Heart left ventricle (tissue), 16 donors: ENCODE measurements at regions not wholly inside any gene's neighbourhood (a gene's known extent, or its start where the extent isn't known, plus 50 kb on each side); places are given as distances from the start of the nearest gene placed in this dataset.

Source experiments
- ATAC-seq, 4 donors: fragments of 200-7000 bp; cut with Tn5 transposase; one replicate each; pipeline ENCODE4 v1.9.1; 2020 to 2022; ENCODE audit warnings: moderate library complexity in 4 of 4, mild to moderate bottlenecking in 3 of 4, moderate number of reproducible peaks in 1 of 4
- DNase-seq, 5 donors: peaks; one replicate each; pipeline ENCODE4 v3.0.0-alpha.2; 2020
- H3K27ac ChIP-seq, 12 donors: fragments of 200-600 bp; sonication (generic) in 4 of 12; one replicate each; pipeline versions ENCODE4 v1.5.0 to v1.8.0; 2016 to 2022; ENCODE audit warnings: mild to moderate bottlenecking in 2 of 12
- H3K27me3 ChIP-seq, 9 donors: fragments of 200-600 bp; sonication (generic) in 2 of 9; one replicate each; pipeline versions ENCODE4 v1.5.1 to v1.8.0; 2016 to 2022; ENCODE audit warnings: mild to moderate bottlenecking in 3 of 9
- H3K36me3 ChIP-seq, 9 donors: fragments of 200-600 bp; sonication (generic) in 2 of 9; one replicate each; pipeline versions ENCODE4 v1.5.0 to v1.8.0; 2018 to 2022; ENCODE audit warnings: mild to moderate bottlenecking in 2 of 9
- H3K4me1 ChIP-seq, 12 donors: fragments of 200-600 bp; sonication (generic) in 4 of 12; one replicate each; pipeline versions ENCODE4 v1.5.0 to v1.8.0; 2016 to 2022; ENCODE audit warnings: mild to moderate bottlenecking in 3 of 12
- H3K4me3 ChIP-seq, 12 donors: fragments of 200-600 bp; sonication (generic) in 4 of 12; one replicate each; pipeline versions ENCODE4 v1.5.0 to v1.8.0; 2017 to 2022; ENCODE audit warnings: mild to moderate bottlenecking in 9 of 12, moderate library complexity in 4 of 12
- H3K9me3 ChIP-seq, 12 donors: fragments of 200-600 bp; sonication (generic) in 4 of 12; one replicate each; pipeline versions ENCODE4 v1.5.0 to v1.8.0; 2016 to 2022; ENCODE audit warnings: mild to moderate bottlenecking in 1 of 12
- POLR2A ChIP-seq, 2 donors: fragments of 450-650 bp; IDR thresholded peaks; one replicate each; pipeline ENCODE4 v1.6.1; 2017; ENCODE audit warnings: antibody characterized with exemption in 2 of 2, mild to moderate bottlenecking in 2 of 2, moderate library complexity in 2 of 2
- WGBS, 4 donors: extraction: QIAGEN DNeasy Blood & Tissue Kit in 2 of 4; methylation state at CpG; one replicate each; pipeline versions ENCODE4 v1.1.5 to v1.1.7; 2013 to 2018; 5-methylcytosine and 5-hydroxymethylcytosine counted together
- intact Hi-C, 10 donors: fragments of 100-400 bp; cut with DNase I; formaldehyde crosslinking; loops; one replicate each; pipeline versions ENCODE4 v1.11.1 to v1.14.2; 2022
- TF ChIP-seq, protein P1 (sequence below), 12 donors: fragments of 200-600 bp; sonication (generic) in 4 of 12; IDR thresholded peaks; one replicate each; pipeline versions ENCODE4 v1.5.0 to v1.8.0; 2018 to 2022; ENCODE audit warnings: antibody characterized with exemption in 12 of 12, mild to moderate bottlenecking in 5 of 12
- donor health status: ischemic (EF 13 %, LVEDD 7.1; RV severe dilation, severe dysfunction).
- donor health status: healthy with polysubstance abuse.
- donor health status: DM: no; HTN: yes; CAD: no.
- donor health status: DM: no; HTN: no; CAD: no.
- donor health status: ischemic (EF 25% LVEDD 6.9; RV normal size, moderate dysfunction).
- donor health status: ischemic (EF 25% LVEDD 5.7; RV mildly dilated, moderate dysfunction).
- donor health status: healthy.
- donor health status: DM: yes; HTN: yes; CAD: no.
- donor health status: ischemic (EF 35%, LVEDD 5.7; RV mildly dilated, moderate dysfunction).
- donor health status: nonischemic (EF 11% LVEDD 7.7; RV severe dilation, severe dysfunction).
- donor health status: DM: yes; HTN: yes; CAD: no.
- donor health status: PGD.
- donor health status: ischemic (EF 29% LVEDD 5.4; RV normal size, mild dysfunction).
- donor health status: nonischemic (EF 23%, LVEDD 6.1; RV moderate dilation, normal function).

DNA sequence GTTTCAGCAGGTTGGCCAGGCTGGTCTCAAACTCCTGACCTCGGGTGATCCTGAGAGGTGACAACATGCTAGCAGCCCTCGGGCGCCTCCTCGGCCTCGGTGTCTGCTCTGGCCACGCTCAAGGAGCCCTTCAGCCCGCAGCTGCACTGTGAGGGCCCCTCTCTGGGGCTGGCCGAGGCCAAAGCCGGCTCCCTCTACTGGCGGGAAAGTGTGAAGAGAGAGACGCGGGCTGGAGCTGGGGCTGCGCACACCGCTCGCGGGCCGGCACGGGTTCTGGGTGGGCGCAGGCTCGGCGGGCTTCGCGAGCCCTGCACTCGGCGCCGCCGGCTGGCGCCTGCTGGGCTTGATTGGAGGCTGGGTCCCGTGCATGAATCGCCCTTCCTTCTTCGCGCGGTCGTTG, 80.8 kb upstream of the RBM24 start:
- Histone ChIP-seq H3K27ac (no peak overlapping the region), H3K9me3 (no peaks in the 10 kb centered on the region), H3K36me3 (no peaks in the 10 kb centered on the region), H3K4me3 (no peak overlapping the region), H3K4me1 (peaks cover 0 to 7% (median 0%) of the 10 kb centered on the region in 12 donors), H3K27me3 (no peaks in the 10 kb centered on the region)
- DNase-seq (no peak), ATAC-seq (peak in 1 of 4 donors; percentile 43)
- intact Hi-C loops, result loop anchor here in 1 of 10 donors (5.0 kb wide), 1 partner anchor 82 kb away; the partner anchor contains the start of gene RBM24
- 43 to 64% (median 52%) methylated on average over 23 to 34 of the region's 34 CpGs for WGBS, 4 donors
- no peak for TF ChIP-seq POLR2A (IDR thresholded peaks at IDR 0.05)
- TF ChIP-seq, protein P1, sequence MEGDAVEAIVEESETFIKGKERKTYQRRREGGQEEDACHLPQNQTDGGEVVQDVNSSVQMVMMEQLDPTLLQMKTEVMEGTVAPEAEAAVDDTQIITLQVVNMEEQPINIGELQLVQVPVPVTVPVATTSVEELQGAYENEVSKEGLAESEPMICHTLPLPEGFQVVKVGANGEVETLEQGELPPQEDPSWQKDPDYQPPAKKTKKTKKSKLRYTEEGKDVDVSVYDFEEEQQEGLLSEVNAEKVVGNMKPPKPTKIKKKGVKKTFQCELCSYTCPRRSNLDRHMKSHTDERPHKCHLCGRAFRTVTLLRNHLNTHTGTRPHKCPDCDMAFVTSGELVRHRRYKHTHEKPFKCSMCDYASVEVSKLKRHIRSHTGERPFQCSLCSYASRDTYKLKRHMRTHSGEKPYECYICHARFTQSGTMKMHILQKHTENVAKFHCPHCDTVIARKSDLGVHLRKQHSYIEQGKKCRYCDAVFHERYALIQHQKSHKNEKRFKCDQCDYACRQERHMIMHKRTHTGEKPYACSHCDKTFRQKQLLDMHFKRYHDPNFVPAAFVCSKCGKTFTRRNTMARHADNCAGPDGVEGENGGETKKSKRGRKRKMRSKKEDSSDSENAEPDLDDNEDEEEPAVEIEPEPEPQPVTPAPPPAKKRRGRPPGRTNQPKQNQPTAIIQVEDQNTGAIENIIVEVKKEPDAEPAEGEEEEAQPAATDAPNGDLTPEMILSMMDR (IDR thresholded peaks at IDR 0.05), result no peak

DNA sequence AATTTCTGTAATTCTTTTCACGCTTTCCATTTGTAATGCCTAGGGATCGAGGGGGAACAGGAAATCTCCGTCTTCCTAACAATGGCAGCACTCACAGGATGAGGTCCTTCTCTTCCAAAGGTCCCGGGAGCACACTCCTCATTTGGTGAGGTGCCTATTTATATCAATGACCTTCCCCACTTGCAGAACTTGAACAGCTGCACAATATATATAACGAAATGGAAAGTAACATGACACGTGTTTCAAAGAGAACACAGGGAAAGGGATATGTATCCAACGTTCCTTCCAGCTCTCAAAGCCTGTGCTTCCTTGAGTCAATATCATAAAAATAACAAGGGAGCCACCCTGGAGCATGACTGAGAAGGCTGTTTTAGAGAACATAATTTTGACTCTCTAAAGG, 78.6 kb upstream of the RBM24 start:
- H3K4me3 ChIP-seq, result no peak overlapping the region
- peaks cover 0 to 7% (median 0%) of the 10 kb centered on the region in 12 donors for H3K4me1 ChIP-seq
- DNase-seq (peak in 1 of 5 donors; percentile 38), ATAC-seq (peak in 3 of 4 donors; percentile 57 to 94 (median 84))
- peaks cover 0 to 9% (median 0%) of the 10 kb centered on the region in 12 donors for H3K9me3 ChIP-seq
- H3K27ac ChIP-seq, result peak overlapping the region in 6 of 12 donors; percentile 4 to 69 (median 44)
- TF ChIP-seq, protein P1 (IDR thresholded peaks at IDR 0.05), result no peak
- no peak for TF ChIP-seq POLR2A (IDR thresholded peaks at IDR 0.05)
- H3K36me3 ChIP-seq, result no peaks in the 10 kb centered on the region
- no peaks in the 10 kb centered on the region for H3K27me3 ChIP-seq
- 19 to 27% (median 23%) methylated on average over 7 of the region's 7 CpGs for WGBS, 4 donors
- intact Hi-C loops, result loop anchor here in 1 of 10 donors (5.0 kb wide), 1 partner anchor 80 kb away; the partner anchor contains the start of gene RBM24

DNA sequence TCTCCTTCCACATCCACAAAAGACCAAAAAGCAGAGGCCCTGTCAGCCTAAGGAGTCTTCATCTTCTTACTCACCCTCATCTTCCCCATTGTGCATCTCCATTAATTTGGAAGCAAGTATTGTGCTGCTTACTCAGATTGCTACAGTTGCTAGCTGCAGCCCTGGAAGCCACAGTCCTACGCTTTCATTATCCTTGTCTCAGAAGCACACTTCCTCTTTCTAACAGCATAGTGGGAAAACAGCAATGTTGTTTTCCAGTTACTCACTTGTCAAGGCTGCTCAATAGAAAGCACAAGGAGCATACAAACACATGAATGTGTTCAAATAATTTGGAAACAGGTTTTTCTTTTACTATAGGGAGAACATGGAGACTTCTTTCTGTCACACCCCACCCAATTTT, 76.6 kb upstream of the RBM24 start:
- peaks cover 0 to 9% (median 0%) of the 10 kb centered on the region in 12 donors for H3K9me3 ChIP-seq
- DNase-seq (no peak), ATAC-seq (no peak)
- TF ChIP-seq POLR2A (IDR thresholded peaks at IDR 0.05), result no peak
- TF ChIP-seq, protein P1 (IDR thresholded peaks at IDR 0.05), result no peak
- peaks cover 0 to 7% (median 0%) of the 10 kb centered on the region in 12 donors for H3K4me1 ChIP-seq
- H3K27me3 ChIP-seq, result no peaks in the 10 kb centered on the region
- no peaks in the 10 kb centered on the region for H3K36me3 ChIP-seq
- whole genome bisulfite sequencing, 4 donors, result 61 to 74% (median 71%) methylated on average over 1 of the region's 1 CpG
- intact Hi-C loops, result loop anchor here in 1 of 10 donors (5.0 kb wide), 1 partner anchor 78 kb away; the partner anchor contains the start of gene RBM24
- no peak overlapping the region for H3K4me3 ChIP-seq
- H3K27ac ChIP-seq, result no peak overlapping the region

DNA sequence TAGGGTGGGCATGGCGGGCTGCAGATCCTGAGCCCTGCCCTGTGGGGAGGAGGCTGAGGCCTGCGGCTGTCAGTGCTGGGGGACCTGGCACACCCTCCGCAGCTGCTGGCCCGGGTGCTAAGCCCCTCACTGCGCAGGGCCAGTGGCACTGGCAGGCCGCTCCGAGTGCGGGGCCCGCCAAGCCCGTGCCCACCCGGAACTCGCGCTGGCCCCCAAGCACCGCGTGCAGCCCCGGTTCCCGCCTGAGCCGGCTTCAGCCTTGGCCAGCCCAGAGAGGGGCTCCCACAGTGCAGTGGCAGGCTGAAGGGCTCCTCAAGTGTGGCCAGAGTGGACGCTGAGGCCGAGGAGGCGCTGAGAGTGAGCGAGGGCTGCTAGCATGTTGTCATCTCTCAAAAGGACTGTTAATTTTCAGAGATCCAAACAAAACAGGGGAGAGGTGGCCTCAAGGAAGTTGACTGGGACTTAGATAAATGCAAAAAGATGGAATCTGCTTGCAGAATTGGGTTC, 74.5 kb upstream of the RBM24 start:
- DNase-seq (no peak), ATAC-seq (no peak)
- intact Hi-C loops, result no loop called here
- H3K36me3 ChIP-seq, result no peaks in the 10 kb centered on the region
- H3K9me3 ChIP-seq, result peaks cover 0 to 15% (median 0%) of the 10 kb centered on the region in 12 donors
- 94 to 98% (median 95%) methylated on average over 5 to 22 of the region's 22 CpGs for WGBS, 4 donors
- no peaks in the 10 kb centered on the region for H3K27me3 ChIP-seq
- TF ChIP-seq, protein P1 (IDR thresholded peaks at IDR 0.05), result no peak
- TF ChIP-seq POLR2A (IDR thresholded peaks at IDR 0.05), result no peak
- no peak overlapping the region for H3K27ac ChIP-seq
- H3K4me3 ChIP-seq, result no peak overlapping the region
- H3K4me1 ChIP-seq, result peaks cover 0 to 7% (median 0%) of the 10 kb centered on the region in 12 donors
